ENCODE measurements at regions not wholly inside any gene's neighbourhood (a gene's known extent, or its start where the extent isn't known, plus 50 kb on each side); places are given as distances from the start of the nearest gene placed in this dataset.

GRCh38 chr12:60225216-60226000, 629.6 kb downstream of the SLC16A7 start:
- no peaks in the 10 kb centered on the region for H3K36me3 ChIP-seq (ENCODE audit: control insufficient read depth in 1 of 2, insufficient read depth in 2 of 2, low read length in 2 of 2)
- no peak overlapping the region for H3K23ac ChIP-seq (ENCODE audit: low read length)
- no peaks in the 10 kb centered on the region for H3K9me3 ChIP-seq (ENCODE audit: insufficient read depth, low read depth, low read length)
- no peak for DNase-seq
- no peak overlapping the region for H4K8ac ChIP-seq (ENCODE audit: low read depth, low read length)
- H4K91ac ChIP-seq (ENCODE audit: low read depth, low read length): no peak overlapping the region
- no peak overlapping the region for H2BK12ac ChIP-seq (ENCODE audit: low read length)
- H3K18ac ChIP-seq (ENCODE audit: low read length): no peak overlapping the region
- no peak overlapping the region for H2AK5ac ChIP-seq (ENCODE audit: low read length)
- H3K9ac ChIP-seq (ENCODE audit: low read length): no peak overlapping the region
- no peak overlapping the region for H3K4me2 ChIP-seq (ENCODE audit: low read length)
- H2AFZ ChIP-seq (ENCODE audit: insufficient read depth, low read length, poor library complexity): no peak overlapping the region
- no peak overlapping the region for H3K4ac ChIP-seq (ENCODE audit: low read depth, low read length)
- no peaks in the 10 kb centered on the region for H3K79me1 ChIP-seq (ENCODE audit: low read length)
- H2BK5ac ChIP-seq (ENCODE audit: low read depth, low read length, poor library complexity): no peak overlapping the region
- no peaks in the 10 kb centered on the region for H3K4me1 ChIP-seq (ENCODE audit: control insufficient read depth in 1 of 2, insufficient read depth in 2 of 2, low read length in 2 of 2)
- H3K27ac ChIP-seq (ENCODE audit: low read depth, low read length): no peak overlapping the region
- no peak overlapping the region for H4K12ac ChIP-seq (ENCODE audit: low read depth, low read length)
- H2BK120ac ChIP-seq (ENCODE audit: insufficient read depth, low read length, poor library complexity): no peak overlapping the region
- no CpG with 5 or more reads among the region's 11 CpGs for WGBS (ENCODE audit: extremely low coverage, insufficient coverage, insufficient read length)
- H3K79me2 ChIP-seq (ENCODE audit: control insufficient read depth, insufficient read depth, low read length, poor library complexity): no peaks in the 10 kb centered on the region
- H3K27me3 ChIP-seq (ENCODE audit: insufficient read depth, low read length): no peaks in the 10 kb centered on the region
- H3K14ac ChIP-seq (ENCODE audit: low read length): no peak overlapping the region
- no peak overlapping the region for H3K4me3 ChIP-seq (ENCODE audit: low read depth, low read length)

DNA sequence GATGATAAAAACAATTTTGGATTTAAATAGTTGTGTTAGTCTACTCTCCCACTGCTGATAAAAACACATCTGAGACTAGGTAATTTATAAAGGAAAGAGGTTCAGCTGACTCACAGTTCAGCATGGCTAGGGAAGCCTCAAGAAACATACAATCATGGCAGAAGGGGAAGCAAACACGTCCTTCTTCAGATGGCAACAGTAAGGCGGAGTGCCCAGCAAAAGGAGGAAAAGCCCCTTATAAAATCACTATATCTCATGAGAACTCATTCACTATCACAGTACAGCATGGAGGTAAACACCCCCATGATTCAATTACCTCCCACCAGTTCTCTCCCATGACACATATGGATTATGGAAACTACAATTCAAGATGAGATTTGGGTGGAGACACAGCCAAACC, 632.1 kb downstream of the SLC16A7 start:
- Histone ChIP-seq H2AFZ (ENCODE audit: insufficient read depth, low read length, poor library complexity) (no peak overlapping the region), H3K4me1 (ENCODE audit: control insufficient read depth in 1 of 2, insufficient read depth in 2 of 2, low read length in 2 of 2) (peaks cover 4% of the 10 kb centered on the region in 2 experiments), H4K91ac (ENCODE audit: low read depth, low read length) (no peak overlapping the region), H2AK5ac (ENCODE audit: low read length) (no peak overlapping the region), H3K4ac (ENCODE audit: low read depth, low read length) (no peak overlapping the region), H4K8ac (ENCODE audit: low read depth, low read length) (no peak overlapping the region), H3K14ac (ENCODE audit: low read length) (no peak overlapping the region), H2BK5ac (ENCODE audit: low read depth, low read length, poor library complexity) (no peak overlapping the region), H3K4me2 (ENCODE audit: low read length) (no peak overlapping the region), H2BK12ac (ENCODE audit: low read length) (no peak overlapping the region), H3K79me1 (ENCODE audit: low read length) (no peaks in the 10 kb centered on the region), H3K23ac (ENCODE audit: low read length) (no peak overlapping the region), H3K79me2 (ENCODE audit: control insufficient read depth, insufficient read depth, low read length, poor library complexity) (no peaks in the 10 kb centered on the region), H3K36me3 (ENCODE audit: control insufficient read depth in 1 of 2, insufficient read depth in 2 of 2, low read length in 2 of 2) (no peaks in the 10 kb centered on the region), H3K9ac (ENCODE audit: low read length) (no peak overlapping the region), H4K12ac (ENCODE audit: low read depth, low read length) (no peak overlapping the region), H3K18ac (ENCODE audit: low read length) (no peak overlapping the region), H3K4me3 (ENCODE audit: low read depth, low read length) (no peak overlapping the region), H2BK120ac (ENCODE audit: insufficient read depth, low read length, poor library complexity) (no peak overlapping the region), H3K9me3 (ENCODE audit: insufficient read depth, low read depth, low read length) (no peaks in the 10 kb centered on the region), H3K27ac (ENCODE audit: low read depth, low read length) (no peak overlapping the region), H3K27me3 (ENCODE audit: insufficient read depth, low read length) (no peaks in the 10 kb centered on the region)
- DNase-seq: no peak
- no CpG with 5 or more reads among the region's 2 CpGs for WGBS (ENCODE audit: extremely low coverage, insufficient coverage, insufficient read length)

DNA sequence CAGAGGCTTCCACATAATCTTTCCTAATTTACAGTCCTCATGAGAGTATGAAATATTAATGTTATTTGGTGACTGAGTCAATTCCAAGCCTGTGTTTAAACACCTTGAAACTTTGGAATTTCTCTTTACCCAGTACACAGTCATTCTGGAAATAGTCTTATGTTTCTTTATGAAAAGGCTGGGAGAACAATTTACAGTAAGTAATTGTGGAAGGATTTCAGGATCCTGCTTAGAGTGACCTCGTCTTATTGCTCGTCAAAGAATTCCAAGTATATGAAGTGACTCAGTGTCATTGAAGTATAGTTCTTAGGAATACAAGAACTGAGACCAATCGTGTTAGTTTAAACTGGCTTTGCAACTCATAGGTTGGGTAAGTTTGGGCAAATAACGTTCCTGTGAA, 634.2 kb downstream of the SLC16A7 start:
- H2BK120ac ChIP-seq (ENCODE audit: insufficient read depth, low read length, poor library complexity): no peak overlapping the region
- H3K14ac ChIP-seq (ENCODE audit: low read length): no peak overlapping the region
- no peak overlapping the region for H2AK5ac ChIP-seq (ENCODE audit: low read length)
- no CpG with 5 or more reads among the region's 4 CpGs for WGBS (ENCODE audit: extremely low coverage, insufficient coverage, insufficient read length)
- peaks cover 4 to 7% of the 10 kb centered on the region in 2 experiments for H3K4me1 ChIP-seq (ENCODE audit: control insufficient read depth in 1 of 2, insufficient read depth in 2 of 2, low read length in 2 of 2)
- H3K23ac ChIP-seq (ENCODE audit: low read length): no peak overlapping the region
- H2BK12ac ChIP-seq (ENCODE audit: low read length): no peak overlapping the region
- no peak overlapping the region for H3K4ac ChIP-seq (ENCODE audit: low read depth, low read length)
- H3K18ac ChIP-seq (ENCODE audit: low read length): no peak overlapping the region
- no peaks in the 10 kb centered on the region for H3K79me1 ChIP-seq (ENCODE audit: low read length)
- no peaks in the 10 kb centered on the region for H3K27me3 ChIP-seq (ENCODE audit: insufficient read depth, low read length)
- no peaks in the 10 kb centered on the region for H3K36me3 ChIP-seq (ENCODE audit: control insufficient read depth in 1 of 2, insufficient read depth in 2 of 2, low read length in 2 of 2)
- no peak overlapping the region for H2AFZ ChIP-seq (ENCODE audit: insufficient read depth, low read length, poor library complexity)
- H4K12ac ChIP-seq (ENCODE audit: low read depth, low read length): no peak overlapping the region
- H3K27ac ChIP-seq (ENCODE audit: low read depth, low read length): no peak overlapping the region
- H3K9ac ChIP-seq (ENCODE audit: low read length): no peak overlapping the region
- peak in 1 of 2 donors; percentile 40 for DNase-seq
- no peak overlapping the region for H4K8ac ChIP-seq (ENCODE audit: low read depth, low read length)
- no peak overlapping the region for H2BK5ac ChIP-seq (ENCODE audit: low read depth, low read length, poor library complexity)
- no peaks in the 10 kb centered on the region for H3K9me3 ChIP-seq (ENCODE audit: insufficient read depth, low read depth, low read length)
- H4K91ac ChIP-seq (ENCODE audit: low read depth, low read length): no peak overlapping the region
- H3K79me2 ChIP-seq (ENCODE audit: control insufficient read depth, insufficient read depth, low read length, poor library complexity): no peaks in the 10 kb centered on the region
- H3K4me3 ChIP-seq (ENCODE audit: low read depth, low read length): no peak overlapping the region
- no peak overlapping the region for H3K4me2 ChIP-seq (ENCODE audit: low read length)

DNA sequence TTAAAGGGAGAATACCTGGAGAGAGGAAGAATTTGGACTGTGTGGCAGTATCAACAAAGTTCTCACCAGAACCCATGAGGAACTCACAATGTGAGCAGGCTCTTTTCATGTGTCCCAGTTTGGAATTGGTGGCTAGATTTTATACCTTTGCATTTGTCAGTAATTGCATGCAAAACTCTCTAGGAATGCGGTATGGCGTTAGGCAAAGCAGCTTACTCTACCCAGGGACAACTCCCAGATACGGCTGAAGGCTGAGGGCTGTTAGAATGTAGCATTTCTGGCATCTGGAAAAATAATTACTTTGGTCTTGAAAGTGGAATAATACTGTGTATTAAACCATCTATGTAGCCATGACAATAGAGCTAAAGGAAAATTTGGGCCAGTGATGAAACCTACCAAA, 635.5 kb downstream of the SLC16A7 start:
- H3K9ac ChIP-seq (ENCODE audit: low read length): no peak overlapping the region
- H3K4me3 ChIP-seq (ENCODE audit: low read depth, low read length): no peak overlapping the region
- peak; percentile 0 to 51 for DNase-seq
- no peak overlapping the region for H3K14ac ChIP-seq (ENCODE audit: low read length)
- no peaks in the 10 kb centered on the region for H3K9me3 ChIP-seq (ENCODE audit: insufficient read depth, low read depth, low read length)
- H3K23ac ChIP-seq (ENCODE audit: low read length): no peak overlapping the region
- no peak overlapping the region for H2BK12ac ChIP-seq (ENCODE audit: low read length)
- H3K27me3 ChIP-seq (ENCODE audit: insufficient read depth, low read length): no peaks in the 10 kb centered on the region
- H3K18ac ChIP-seq (ENCODE audit: low read length): no peak overlapping the region
- no peak overlapping the region for H4K12ac ChIP-seq (ENCODE audit: low read depth, low read length)
- H2BK5ac ChIP-seq (ENCODE audit: low read depth, low read length, poor library complexity): no peak overlapping the region
- no peaks in the 10 kb centered on the region for H3K36me3 ChIP-seq (ENCODE audit: control insufficient read depth in 1 of 2, insufficient read depth in 2 of 2, low read length in 2 of 2)
- no peaks in the 10 kb centered on the region for H3K79me1 ChIP-seq (ENCODE audit: low read length)
- no peak overlapping the region for H2BK120ac ChIP-seq (ENCODE audit: insufficient read depth, low read length, poor library complexity)
- H4K8ac ChIP-seq (ENCODE audit: low read depth, low read length): no peak overlapping the region
- peaks cover 4 to 7% of the 10 kb centered on the region in 2 experiments for H3K4me1 ChIP-seq (ENCODE audit: control insufficient read depth in 1 of 2, insufficient read depth in 2 of 2, low read length in 2 of 2)
- H4K91ac ChIP-seq (ENCODE audit: low read depth, low read length): no peak overlapping the region
- H3K27ac ChIP-seq (ENCODE audit: low read depth, low read length): no peak overlapping the region
- H2AFZ ChIP-seq (ENCODE audit: insufficient read depth, low read length, poor library complexity): no peak overlapping the region
- H3K79me2 ChIP-seq (ENCODE audit: control insufficient read depth, insufficient read depth, low read length, poor library complexity): no peaks in the 10 kb centered on the region
- H3K4me2 ChIP-seq (ENCODE audit: low read length): no peak overlapping the region
- H3K4ac ChIP-seq (ENCODE audit: low read depth, low read length): no peak overlapping the region
- H2AK5ac ChIP-seq (ENCODE audit: low read length): no peak overlapping the region
- no CpG with 5 or more reads among the region's 3 CpGs for WGBS (ENCODE audit: extremely low coverage, insufficient coverage, insufficient read length)

Measured in trophoblast cell (in vitro differentiated cells and primary cell).